IMR-90 (cell line): ENCODE measurements at regions not wholly inside any gene's neighbourhood (a gene's known extent, or its start where the extent isn't known, plus 50 kb on each side); places are given as distances from the start of the nearest gene placed in this dataset.

Experiments used
- ATAC-seq: fragments of 200-7000 bp; cut with Tn5 transposase; 2 replicates; pipeline ENCODE4 v1.9.1; 2020; ENCODE audit warnings: low read depth, mild to moderate bottlenecking, moderate library complexity
- BruUV-seq: library from RNA; stranded (reverse); fragments of 400-500 nt; replicated peaks from 2 replicates; lab custom pipeline; 2021; lab: Mats Ljungman, UMichigan
- CTCF ChIA-PET: fragments of 300-600 bp; formaldehyde crosslinking; extraction: SDS; loops from one replicate; lab custom pipeline; 2021; ENCODE audit warnings: antibody characterized with exemption; lab: Yijun Ruan, JAX
- POLR2A ChIA-PET: fragments of 300-600 bp; sonication (Branson Sonifier 250); formaldehyde crosslinking; loops from one replicate; lab custom pipeline; 2022; ENCODE audit warnings: antibody characterized with exemption; ENCODE audit not compliant: unreplicated experiment; lab: Charles Lee
- DNase-seq: peaks from one replicate; pipeline ENCODE4 v3.0.0; 2013
- H2AFZ ChIP-seq: replicated peaks from 2 replicates; pipeline ENCODE3; 2013; ENCODE audit warnings: low read length, mild to moderate bottlenecking; ENCODE audit not compliant: poor library complexity
- H2AK5ac ChIP-seq: 2 replicates; pipeline ENCODE4 v1.6.1; 2013; ENCODE audit warnings: low read depth, low read length, inconsistent platforms
- H2AK9ac ChIP-seq: replicated peaks from 2 replicates; pipeline ENCODE3; 2013; ENCODE audit warnings: mild to moderate bottlenecking, low read depth, low read length, moderate library complexity; ENCODE audit not compliant: poor library complexity
- H2BK120ac ChIP-seq: 2 replicates; pipeline ENCODE4 v1.6.1; 2013; ENCODE audit warnings: low read depth, low read length, inconsistent platforms
- H2BK15ac ChIP-seq: 3 replicates; pipeline ENCODE4 v1.6.1; 2013; ENCODE audit warnings: low read depth, low read length, inconsistent platforms
- H2BK20ac ChIP-seq: 2 replicates; pipeline ENCODE4 v1.6.1; 2013; ENCODE audit warnings: low read depth, mild to moderate bottlenecking, inconsistent platforms, low read length, moderate library complexity
- H2BK5ac ChIP-seq: 2 replicates; pipeline ENCODE4 v1.6.1; 2013; ENCODE audit warnings: mild to moderate bottlenecking, low read depth, low read length, inconsistent platforms; ENCODE audit not compliant: poor library complexity, severe bottlenecking
- H3K14ac ChIP-seq: replicated peaks from 2 replicates; pipeline ENCODE4 v1.6.1; 2013; ENCODE audit warnings: low read depth, low read length, inconsistent platforms
- H3K18ac ChIP-seq: 2 replicates; pipeline ENCODE4 v1.6.1; 2013; ENCODE audit warnings: low read depth, low read length, control low read depth
- H3K23ac ChIP-seq: 2 replicates; pipeline ENCODE4 v1.6.1; 2013; ENCODE audit warnings: low read depth, low read length, inconsistent platforms
- H3K27ac ChIP-seq: 2 replicates; pipeline ENCODE4 v1.5.1; 2013; ENCODE audit warnings: mild to moderate bottlenecking, control low read depth, low read length; ENCODE audit not compliant: insufficient read depth
- H3K27me3 ChIP-seq: 2 replicates; pipeline ENCODE4 v1.6.1; 2013; ENCODE audit warnings: low read length; ENCODE audit not compliant: control insufficient read depth, insufficient read depth
- H3K36me3 ChIP-seq: 2 replicates; pipeline ENCODE4 v1.6.1; 2013; ENCODE audit warnings: low read length, mixed read lengths; ENCODE audit not compliant: control insufficient read depth, insufficient read depth
- H3K4ac ChIP-seq: 2 replicates; pipeline ENCODE4 v1.6.1; 2013; ENCODE audit warnings: low read depth, low read length, inconsistent platforms
- H3K4me1 ChIP-seq: 2 replicates; pipeline ENCODE4 v1.6.1; 2013; ENCODE audit warnings: low read length, mixed read lengths; ENCODE audit not compliant: control insufficient read depth, insufficient read depth
- H3K4me2 ChIP-seq: 2 replicates; pipeline ENCODE4 v1.6.1; 2013; ENCODE audit warnings: low read depth, mild to moderate bottlenecking, control low read depth, low read length, moderate library complexity
- H3K4me3 ChIP-seq: 2 replicates; pipeline ENCODE4 v1.5.1; 2013; ENCODE audit warnings: low read depth, mild to moderate bottlenecking, control low read depth, low read length, moderate library complexity; ENCODE audit not compliant: insufficient read depth
- H3K56ac ChIP-seq: 2 replicates; pipeline ENCODE4 v1.6.1; 2013; ENCODE audit warnings: low read length, inconsistent platforms; ENCODE audit not compliant: insufficient read depth; ENCODE audit errors: extremely low read depth
- H3K79me1 ChIP-seq, 2 experiments: 2 replicates each; pipeline ENCODE4 v1.6.1; 2013; ENCODE audit warnings: low read length in 2 of 2, inconsistent platforms in 1 of 2, low read depth in 1 of 2
- H3K9ac ChIP-seq: 2 replicates; pipeline ENCODE4 v1.6.1; 2013; ENCODE audit warnings: low read depth, low read length, control low read depth
- H3K9me1 ChIP-seq: 2 replicates; pipeline ENCODE4 v1.6.1; 2013; ENCODE audit warnings: low read length, inconsistent platforms; ENCODE audit not compliant: insufficient read depth
- H3K9me3 ChIP-seq: 2 replicates; pipeline ENCODE4 v1.6.1; 2013; ENCODE audit warnings: low read length; ENCODE audit not compliant: control insufficient read depth, insufficient read depth
- H4K20me1 ChIP-seq: 2 replicates; pipeline ENCODE4 v1.6.1; 2013; ENCODE audit warnings: low read length, inconsistent platforms; ENCODE audit not compliant: insufficient read depth
- H4K5ac ChIP-seq: 2 replicates; pipeline ENCODE4 v1.6.1; 2013; ENCODE audit warnings: mild to moderate bottlenecking, low read depth, low read length, control low read depth
- H4K8ac ChIP-seq, 2 experiments: 2 replicates each; pipeline ENCODE4 v1.6.1; 2013; ENCODE audit warnings: low read depth in 2 of 2, low read length in 2 of 2, control low read depth in 1 of 2, inconsistent platforms in 1 of 2
- H4K91ac ChIP-seq: 2 replicates; pipeline ENCODE4 v1.6.1; 2013; ENCODE audit warnings: low read depth, low read length, inconsistent platforms; ENCODE audit not compliant: insufficient read depth
- BHLHE40 ChIP-seq: fragments of 150-350 bp; IDR thresholded peaks from 2 replicates; pipeline ENCODE4 v1.6.1; 2016; ENCODE audit warnings: mild to moderate bottlenecking, low read depth, low read length
- CEBPB ChIP-seq: IDR thresholded peaks from 2 replicates; pipeline ENCODE4 v1.6.1; 2012; ENCODE audit warnings: low read depth, low read length, improper control_type of control experiment
- CHD1 ChIP-seq: IDR thresholded peaks from 2 replicates; pipeline ENCODE4 v1.6.1; 2012; ENCODE audit warnings: low read depth, low read length, improper control_type of control experiment
- CTCF ChIP-seq: conservative IDR thresholded peaks from 2 replicates; pipeline ENCODE4 v1.5.1; 2012; ENCODE audit warnings: mild to moderate bottlenecking, low read depth, low read length, improper control_type of control experiment
- FOS ChIP-seq: fragments of 150-350 bp; IDR thresholded peaks from 2 replicates; pipeline ENCODE4 v1.6.1; 2016; ENCODE audit warnings: low read depth, low read length
- MAFK ChIP-seq: IDR thresholded peaks from 2 replicates; pipeline ENCODE4 v1.6.1; 2012; ENCODE audit warnings: low read depth, low read length, improper control_type of control experiment
- MAZ ChIP-seq: IDR thresholded peaks from 2 replicates; pipeline ENCODE4 v1.6.1; 2012; ENCODE audit warnings: low read depth, mild to moderate bottlenecking, low read length, improper control_type of control experiment, moderate library complexity, borderline replicate concordance
- MXI1 ChIP-seq: IDR thresholded peaks from 2 replicates; pipeline ENCODE4 v1.6.1; 2012; ENCODE audit warnings: low read depth, mild to moderate bottlenecking, low read length, moderate library complexity, borderline replicate concordance
- NFE2L2 ChIP-seq: fragments of 150-350 bp; IDR thresholded peaks from 2 replicates; pipeline ENCODE4 v1.6.1; 2016; ENCODE audit warnings: low read depth, mild to moderate bottlenecking, low read length
- POLR2A ChIP-seq: IDR thresholded peaks from 2 replicates; pipeline ENCODE4 v1.6.1; 2012; ENCODE audit warnings: mild to moderate bottlenecking, low read depth, low read length
- RAD21 ChIP-seq: IDR thresholded peaks from 2 replicates; pipeline ENCODE4 v1.6.1; 2012; ENCODE audit warnings: low read length, improper control_type of control experiment
- RCOR1 ChIP-seq: IDR thresholded peaks from 2 replicates; pipeline ENCODE4 v1.6.1; 2012; ENCODE audit warnings: mild to moderate bottlenecking, low read length, improper control_type of control experiment; ENCODE audit not compliant: insufficient replicate concordance
- SMC3 ChIP-seq: fragments of 150-350 bp; IDR thresholded peaks from 2 replicates; pipeline ENCODE4 v1.6.1; 2016; ENCODE audit warnings: low read depth, mild to moderate bottlenecking, antibody characterized with exemption, low read length, moderate library complexity
- USF2 ChIP-seq: fragments of 150-350 bp; IDR thresholded peaks from 2 replicates; pipeline ENCODE4 v1.6.1; 2017; ENCODE audit warnings: mild to moderate bottlenecking, antibody characterized with exemption, low read length, low read depth
- WGBS, 2 experiments: methylation state at CpG; one replicate each; pipeline versions ENCODE4 v1.1.5 to v1.1.7; 2013; ENCODE audit warnings: missing lambda C conversion rate in 2 of 2; ENCODE audit not compliant: insufficient read length in 1 of 2; ENCODE audit errors: extremely low coverage in 2 of 2; 5-methylcytosine and 5-hydroxymethylcytosine counted together
- dilution Hi-C: fragments of 300-500 bp; cut with HindIII; formaldehyde crosslinking; loops from one replicate; pipeline ENCODE4 v1.14.3; 2018; ENCODE audit warnings: low sequenced_read_pairs; ENCODE audit not compliant: unreplicated experiment
- in situ Hi-C: fragments of 300-500 bp; cut with MboI; formaldehyde crosslinking; loops from 3 replicates; pipeline ENCODE4 v1.14.3; 2019; ENCODE audit warnings: low sequenced_read_pairs, inconsistent platforms, mixed read lengths
- intact Hi-C: fragments of 100-400 bp; cut with micrococcal nuclease; formaldehyde crosslinking; loops from 2 replicates; pipeline ENCODE4 v1.10.0; 2022

- TF ChIP-seq POLR2A (no peak), SMC3 (no peak), MXI1 (no peak), CEBPB (no peak), USF2 (no peak), FOS (no peak), BHLHE40 (no peak), CTCF (no peak), MAFK (no peak), RAD21 (no peak), CHD1 (no peak), NFE2L2 (no peak), MAZ (no peak), RCOR1 (no peak)
- H3K56ac ChIP-seq = no peak overlapping the region
- no CpG with 5 or more reads among the region's 4 CpGs for WGBS, 2 experiments
- in situ Hi-C loops (no loop called here), intact Hi-C loops (no loop called here), dilution Hi-C loops (no loop called here)
- H2BK20ac ChIP-seq = no peak overlapping the region
- H4K5ac ChIP-seq = no peak overlapping the region
- no peaks in the 10 kb centered on the region for H3K4me1 ChIP-seq
- CTCF ChIA-PET = interaction anchor here (0.6 kb wide), 1 partner anchor 48 kb away, joined by 3 read pairs; no protein-coding TSS in a partner anchor
- H4K8ac ChIP-seq = no peak overlapping the region
- H3K4ac ChIP-seq = no peak overlapping the region
- no peak overlapping the region for H2BK5ac ChIP-seq
- H3K9me1 ChIP-seq = no peaks in the 10 kb centered on the region
- DNase-seq (no peak), ATAC-seq (no peak)
- no peaks in the 10 kb centered on the region for H4K20me1 ChIP-seq
- no peak overlapping the region for H3K27ac ChIP-seq
- H2AFZ ChIP-seq = no peak overlapping the region
- no peak overlapping the region for H2BK15ac ChIP-seq
- POLR2A ChIA-PET = no interaction called here
- no peak overlapping the region for H2BK120ac ChIP-seq
- no peak overlapping the region for H4K91ac ChIP-seq
- H3K14ac ChIP-seq = no peak overlapping the region
- no peak overlapping the region for H2AK5ac ChIP-seq
- no peak overlapping the region for H3K18ac ChIP-seq
- no TSS peak for BruUV-seq
- no peaks in the 10 kb centered on the region for H3K9me3 ChIP-seq
- no peak overlapping the region for H3K4me3 ChIP-seq
- H3K23ac ChIP-seq = no peak overlapping the region
- H3K36me3 ChIP-seq = no peaks in the 10 kb centered on the region
- no peak overlapping the region for H3K9ac ChIP-seq
- H3K4me2 ChIP-seq = no peak overlapping the region
- no peak overlapping the region for H2AK9ac ChIP-seq
- H3K79me1 ChIP-seq = no peaks in the 10 kb centered on the region
- no peaks in the 10 kb centered on the region; the same call in 1 of the 2 replicates for H3K27me3 ChIP-seq
These were observed 92.9 kb upstream of the EGLN3 start for GRCh38 chr14:34043627-34044372.
